T-helper 17 cell (primary cell): ENCODE measurements at regions not wholly inside any gene's neighbourhood (a gene's known extent, or its start where the extent isn't known, plus 50 kb on each side); places are given as distances from the start of the nearest gene placed in this dataset.
"Not testable (repeated sequence)": the region's sequence is repeated elsewhere in the genome, so short reads cannot be mapped to it uniquely, and the experiment has no call there.

Source experiments
- ATAC-seq: fragments of 150-1000 bp; cut with Tn5 transposase; 2 replicates; pipeline ENCODE4 v1.10.0; 2021; ENCODE audit warnings: mild to moderate bottlenecking, moderate library complexity
- DNase-seq, 3 donors: peaks; one replicate each; pipeline versions ENCODE4 v3.0.0 to v3.0.0-alpha.2; 2020 to 2021
- H3K9me3 ChIP-seq: one replicate; pipeline ENCODE4 v1.7.0; 2013; ENCODE audit warnings: low read length, mild to moderate bottlenecking; ENCODE audit not compliant: control insufficient read depth, poor library complexity, severe bottlenecking
- H3K27ac Mint-ChIP-seq: one replicate; pipeline ENCODE4 v1.8.0; 2022; ENCODE audit warnings: mild to moderate bottlenecking, moderate library complexity, mixed read lengths
- H3K27me3 Mint-ChIP-seq: one replicate; pipeline ENCODE4 v1.8.0; 2022; ENCODE audit warnings: mixed read lengths
- H3K36me3 Mint-ChIP-seq: one replicate; pipeline ENCODE4 v1.8.0; 2022; ENCODE audit warnings: low read depth, mixed read lengths
- H3K4me1 Mint-ChIP-seq: one replicate; pipeline ENCODE4 v1.8.0; 2022; ENCODE audit warnings: mild to moderate bottlenecking, mixed read lengths
- H3K4me3 Mint-ChIP-seq: one replicate; pipeline ENCODE4 v1.8.0; 2022; ENCODE audit warnings: mild to moderate bottlenecking, moderate library complexity, mixed read lengths

GRCh38 chr9:42550789-42551357, 367.4 kb downstream of the SPATA31A6 start:
- DNase-seq, H3K4me1 Mint-ChIP-seq, H3K27ac Mint-ChIP-seq, H3K9me3 ChIP-seq, H3K36me3 Mint-ChIP-seq, H3K4me3 Mint-ChIP-seq, H3K27me3 Mint-ChIP-seq: not testable (repeated sequence)
- peak; percentile 68 for ATAC-seq

- not testable (repeated sequence) for H3K27me3 Mint-ChIP-seq, H3K9me3 ChIP-seq, H3K4me1 Mint-ChIP-seq, H3K4me3 Mint-ChIP-seq, H3K27ac Mint-ChIP-seq, ATAC-seq, H3K36me3 Mint-ChIP-seq, DNase-seq
These were observed 385.1 kb downstream of the SPATA31A6 start for GRCh38 chr9:42568530-42568929.

- not testable (repeated sequence) for ATAC-seq, H3K27me3 Mint-ChIP-seq, H3K9me3 ChIP-seq, H3K36me3 Mint-ChIP-seq, H3K4me3 Mint-ChIP-seq, DNase-seq, H3K27ac Mint-ChIP-seq, H3K4me1 Mint-ChIP-seq
These were observed 385.6 kb downstream of the SPATA31A6 start for GRCh38 chr9:42568942-42569556.

GRCh38 chr9:42577851-42578250, 394.4 kb downstream of the SPATA31A6 start:
- H3K27me3 Mint-ChIP-seq, H3K4me1 Mint-ChIP-seq, DNase-seq, H3K36me3 Mint-ChIP-seq, H3K27ac Mint-ChIP-seq, ATAC-seq, H3K4me3 Mint-ChIP-seq, H3K9me3 ChIP-seq: not testable (repeated sequence)
